GM12892 (cell line): ENCODE measurements at regions not wholly inside any gene's neighbourhood (a gene's known extent, or its start where the extent isn't known, plus 50 kb on each side); places are given as distances from the start of the nearest gene placed in this dataset.

Experiments
- POLR2A ChIP-seq: IDR thresholded peaks from 2 replicates; pipeline ENCODE4 v1.6.1; 2011; ENCODE audit warnings: low read depth, low read length, control low read depth
- POLR2AphosphoS5 ChIP-seq: IDR thresholded peaks from 2 replicates; pipeline ENCODE4 v1.6.1; 2011; ENCODE audit warnings: low read depth, low read length, control low read depth

DNA sequence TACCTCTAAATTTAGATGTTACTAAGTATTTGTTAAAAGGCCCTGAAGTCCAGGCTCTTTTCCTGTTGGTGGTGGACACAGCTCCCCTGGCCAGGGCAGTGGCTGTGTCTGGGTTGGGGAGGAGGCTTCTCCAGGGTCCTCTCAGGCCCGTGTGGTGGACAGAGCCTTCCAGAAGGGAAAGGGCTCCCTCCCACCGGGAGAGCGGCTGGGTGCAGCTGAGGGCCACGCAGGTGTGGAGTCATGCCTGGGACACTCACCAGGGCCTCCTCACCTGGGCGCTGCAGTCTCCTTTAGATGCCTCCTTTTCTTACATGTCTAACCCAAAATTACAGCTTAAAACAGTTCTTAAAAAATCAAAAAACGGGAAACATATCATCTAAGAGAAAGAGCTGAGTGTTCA is 128.2 kb upstream of the TCERG1L start:
- TF ChIP-seq POLR2A (no peak), POLR2AphosphoS5 (no peak)
